GM12891 (cell line): ENCODE measurements at regions not wholly inside any gene's neighbourhood (a gene's known extent, or its start where the extent isn't known, plus 50 kb on each side); places are given as distances from the start of the nearest gene placed in this dataset.

Experiments
- DNase-seq: peaks from one replicate; pipeline ENCODE4 v3.0.0; 2011; ENCODE audit warnings: low spot score; ENCODE audit not compliant: insufficient read length
- FAIRE-seq: peaks from 2 replicates; lab custom pipeline; 2011; peaks lifted over from hg19 to GRCh38; lab: Jason Lieb, UNC
- PAX5 ChIP-seq: IDR thresholded peaks from 2 replicates; pipeline ENCODE4 v1.6.1; 2011; ENCODE audit warnings: low read length, moderate library complexity, mild to moderate bottlenecking; ENCODE audit not compliant: insufficient read depth, severe bottlenecking
- POLR2A ChIP-seq: IDR thresholded peaks from 2 replicates; pipeline ENCODE4 v1.6.1; 2011; ENCODE audit warnings: low read depth, low read length, control low read depth
- POLR2AphosphoS5 ChIP-seq: IDR thresholded peaks from 2 replicates; pipeline ENCODE4 v1.6.1; 2011; ENCODE audit warnings: low read depth, low read length, control low read depth
- POU2F2 ChIP-seq: IDR thresholded peaks from 2 replicates; pipeline ENCODE4 v1.6.1; 2011; ENCODE audit warnings: low read depth, mild to moderate bottlenecking, control low read depth, low read length, moderate library complexity
- SPI1 ChIP-seq: IDR thresholded peaks from 2 replicates; pipeline ENCODE4 v1.6.1; 2011; ENCODE audit warnings: low read depth, low read length, control low read depth
- TAF1 ChIP-seq: IDR thresholded peaks from 2 replicates; pipeline ENCODE4 v1.6.1; 2011; ENCODE audit warnings: low read depth, low read length, control low read depth

GRCh38 chr17:36675250-36675649, 73.9 kb downstream of the MRM1 start:
- peak; percentile 48; the same call in 1 of the 2 replicates for TF ChIP-seq SPI1
- TF ChIP-seq PAX5: no peak
- no peak for TF ChIP-seq TAF1
- TF ChIP-seq POLR2A: no peak
- TF ChIP-seq POU2F2: no peak
- TF ChIP-seq POLR2AphosphoS5: no peak
- FAIRE-seq (no peak), DNase-seq (no peak)

GRCh38 chr17:36675786-36676185, 74.4 kb downstream of the MRM1 start:
- TF ChIP-seq POU2F2: no peak
- no peak for TF ChIP-seq PAX5
- no peak for TF ChIP-seq POLR2AphosphoS5
- TF ChIP-seq SPI1: no peak
- TF ChIP-seq TAF1: no peak
- no peak for TF ChIP-seq POLR2A
- DNase-seq (no peak), FAIRE-seq (no peak)

- DNase-seq (no peak), FAIRE-seq (no peak)
- TF ChIP-seq PAX5 (no peak), POU2F2 (no peak), POLR2AphosphoS5 (no peak), POLR2A (no peak), SPI1 (no peak), TAF1 (no peak)
Measured at GRCh38 chr17:36679815-36680467, 78.6 kb downstream of the MRM1 start.

GRCh38 chr17:36680701-36681202, 79.4 kb downstream of the MRM1 start:
- FAIRE-seq (no peak), DNase-seq (no peak)
- no peak for TF ChIP-seq TAF1
- TF ChIP-seq POU2F2: no peak
- no peak for TF ChIP-seq POLR2A
- no peak for TF ChIP-seq PAX5
- no peak for TF ChIP-seq POLR2AphosphoS5

- no peak for TF ChIP-seq POU2F2
- no peak for TF ChIP-seq SPI1
- no peak for TF ChIP-seq TAF1
- TF ChIP-seq PAX5: no peak
- no peak for TF ChIP-seq POLR2A
- FAIRE-seq (no peak), DNase-seq (no peak)
Measured at GRCh38 chr17:36682773-36683172, 81.4 kb downstream of the MRM1 start.

GRCh38 chr17:36683387-36683786, 82.0 kb downstream of the MRM1 start:
- no peak for TF ChIP-seq POLR2AphosphoS5
- TF ChIP-seq PAX5: no peak
- no peak for TF ChIP-seq POU2F2
- TF ChIP-seq POLR2A: no peak
- TF ChIP-seq SPI1: no peak
- TF ChIP-seq TAF1: no peak
- DNase-seq (no peak), FAIRE-seq (no peak)

GRCh38 chr17:36684134-36684533, 82.8 kb downstream of the MRM1 start:
- DNase-seq (no peak), FAIRE-seq (no peak)
- TF ChIP-seq POLR2A: no peak

- DNase-seq: no peak
- TF ChIP-seq TAF1 (no peak), POLR2A (no peak), POLR2AphosphoS5 (no peak), PAX5 (no peak), SPI1 (no peak), POU2F2 (no peak)
- FAIRE-seq: no peak
Measured at GRCh38 chr17:36686123-36686669, 84.8 kb downstream of the MRM1 start.

- FAIRE-seq (no peak), DNase-seq (no peak)
- TF ChIP-seq PAX5: no peak
- TF ChIP-seq TAF1: no peak
- no peak for TF ChIP-seq POLR2A
- TF ChIP-seq SPI1: no peak
- TF ChIP-seq POLR2AphosphoS5: no peak
- no peak for TF ChIP-seq POU2F2
Measured at GRCh38 chr17:36687736-36688135, 86.4 kb downstream of the MRM1 start.

- no peak for TF ChIP-seq TAF1
- no peak for TF ChIP-seq PAX5
- no peak for TF ChIP-seq POLR2AphosphoS5
- TF ChIP-seq POU2F2: no peak
- TF ChIP-seq POLR2A: no peak
- no peak for TF ChIP-seq SPI1
- DNase-seq: no peak
- no peak for FAIRE-seq
Measured at GRCh38 chr17:36689089-36689667, 87.8 kb downstream of the MRM1 start.
